AG08396 (cell line): ENCODE measurements at regions not wholly inside any gene's neighbourhood (a gene's known extent, or its start where the extent isn't known, plus 50 kb on each side); places are given as distances from the start of the nearest gene placed in this dataset.

Experiments
- DNase-seq: peaks from one replicate; pipeline ENCODE4 v3.0.0; 2012; ENCODE audit warnings: low spot score, mixed read lengths

DNA sequence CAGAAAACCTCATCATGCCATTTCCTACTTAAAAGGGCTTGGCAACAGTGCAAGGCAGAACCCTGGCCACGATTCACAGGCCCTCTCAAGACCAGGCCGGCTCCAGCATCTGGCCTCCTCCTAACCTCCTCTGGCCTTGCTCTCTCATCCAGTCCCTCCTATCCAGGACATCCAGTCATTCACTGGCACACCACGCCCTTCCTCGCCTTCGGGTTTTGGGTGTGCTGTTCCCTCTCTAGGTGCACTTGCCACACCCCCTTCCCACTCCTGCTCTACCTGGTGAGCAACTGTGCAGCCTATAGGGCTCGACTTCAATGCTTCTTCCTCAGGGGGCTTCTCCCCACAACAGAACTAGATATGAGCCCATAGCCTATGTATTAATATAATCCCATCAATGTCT lies 317.1 kb downstream of the ARRDC4 start:
- no peak for DNase-seq

DNA sequence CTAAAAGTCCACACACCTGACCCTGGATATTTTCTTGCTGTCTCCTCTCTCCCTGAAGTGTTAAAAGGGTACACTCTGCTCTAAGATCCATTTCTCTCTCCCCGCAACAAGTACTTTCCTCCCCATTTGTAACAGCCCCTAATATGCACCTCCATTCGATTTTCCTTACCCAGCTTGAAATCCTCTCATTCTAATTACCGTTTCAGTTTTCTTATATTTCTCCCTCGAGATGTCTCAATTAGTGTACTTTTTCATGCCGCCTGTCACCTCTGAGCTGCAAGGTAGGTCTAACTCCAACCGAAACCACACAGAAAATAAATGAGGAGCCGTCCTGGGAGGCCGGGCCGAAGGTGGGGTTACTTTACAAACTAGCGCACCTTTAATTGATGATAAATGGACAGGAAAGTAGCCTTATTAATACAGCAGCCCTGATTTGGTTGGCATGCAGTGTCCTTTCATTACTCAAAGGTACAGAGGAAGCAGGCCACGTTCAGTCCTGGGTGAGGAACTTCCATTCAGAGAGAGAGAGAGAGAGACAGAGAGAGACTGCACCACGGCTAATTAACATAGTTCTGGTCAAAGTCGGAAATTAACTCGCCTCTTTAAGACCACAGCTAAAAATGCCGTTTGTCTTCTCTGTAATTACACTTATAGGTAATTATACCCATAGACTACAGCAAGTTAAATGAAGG lies 319.9 kb downstream of the ARRDC4 start:
- no peak for DNase-seq

- no peak for DNase-seq
Measured at GRCh38 chr15:98281130-98281529, 320.6 kb downstream of the ARRDC4 start.

DNA sequence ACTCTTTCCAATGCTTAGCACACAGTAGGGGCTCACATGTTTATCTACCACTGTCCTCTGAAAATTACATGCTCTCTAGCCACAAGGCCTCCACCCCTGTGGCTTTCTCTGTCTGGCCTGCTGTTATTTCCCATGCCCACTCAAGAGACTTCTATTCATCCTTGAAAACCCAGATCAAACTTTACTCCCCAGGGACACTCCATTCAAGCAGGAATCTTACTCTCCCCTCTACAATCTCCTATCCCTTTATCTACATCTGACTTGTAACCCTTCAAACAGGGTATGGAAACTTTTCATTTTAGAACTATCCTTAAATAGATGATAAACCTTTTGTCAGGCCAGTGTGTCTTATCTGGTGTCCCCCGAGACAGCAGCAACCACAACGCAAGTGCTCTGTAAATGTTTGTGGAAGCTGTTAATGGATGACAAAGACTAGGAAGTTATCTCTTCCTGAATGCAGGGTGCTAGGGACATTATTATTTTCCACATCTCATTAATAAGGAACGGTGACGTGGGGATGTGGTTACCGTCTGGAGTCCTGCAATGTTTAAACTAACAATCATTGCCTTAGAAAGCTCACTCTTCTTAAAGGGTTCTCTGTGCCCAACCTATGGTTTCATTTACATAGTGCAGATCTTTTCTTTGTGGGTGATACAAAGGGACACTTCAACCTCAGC lies 322.3 kb downstream of the ARRDC4 start:
- no peak for DNase-seq

DNA sequence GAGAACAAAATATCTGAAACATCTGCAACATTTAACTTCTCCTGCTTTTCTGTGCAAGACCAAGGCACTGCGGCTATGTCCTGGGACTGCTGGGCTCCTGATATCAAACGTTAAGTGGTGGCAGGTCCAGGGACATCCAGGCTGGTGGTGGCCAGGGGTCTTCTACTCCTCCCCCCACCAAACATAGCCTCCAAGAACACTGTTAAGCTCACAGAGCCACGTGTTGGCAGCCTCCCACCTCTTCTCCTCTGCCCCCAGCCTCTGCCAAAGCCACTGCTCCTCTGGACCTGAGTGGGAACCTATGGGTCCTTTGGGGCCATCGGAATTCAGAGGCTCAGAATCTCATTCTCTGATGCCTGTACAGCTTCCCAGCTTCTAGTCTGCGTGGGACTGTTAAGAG lies 325.7 kb downstream of the ARRDC4 start:
- DNase-seq = no peak

GRCh38 chr15:98286831-98287230 lies 326.3 kb downstream of the ARRDC4 start:
- no peak for DNase-seq

DNA sequence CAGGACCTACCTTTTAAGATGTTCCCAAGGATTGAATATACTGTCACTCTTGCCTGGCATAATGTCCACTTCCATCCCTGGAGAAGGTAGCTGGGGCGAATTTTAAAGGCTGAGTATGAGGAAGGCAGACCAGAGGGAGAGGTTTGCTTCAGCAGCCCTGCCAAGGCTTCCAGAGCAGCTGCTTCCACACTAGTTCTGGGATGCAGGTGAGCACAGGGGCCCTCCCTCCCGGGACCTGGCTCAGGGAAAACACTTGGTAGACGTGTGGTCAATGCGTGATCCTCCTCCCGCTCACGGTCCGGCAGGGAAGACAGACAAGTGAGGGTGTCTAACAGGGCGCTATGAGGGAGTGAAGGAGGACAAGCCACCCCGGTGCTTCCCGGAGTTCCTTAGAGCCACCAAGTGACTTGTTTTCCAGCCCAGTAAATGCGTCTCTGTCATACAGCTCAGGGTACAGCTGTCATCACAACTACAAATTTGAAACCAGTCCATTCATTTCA lies 327.6 kb downstream of the ARRDC4 start:
- no peak for DNase-seq

DNA sequence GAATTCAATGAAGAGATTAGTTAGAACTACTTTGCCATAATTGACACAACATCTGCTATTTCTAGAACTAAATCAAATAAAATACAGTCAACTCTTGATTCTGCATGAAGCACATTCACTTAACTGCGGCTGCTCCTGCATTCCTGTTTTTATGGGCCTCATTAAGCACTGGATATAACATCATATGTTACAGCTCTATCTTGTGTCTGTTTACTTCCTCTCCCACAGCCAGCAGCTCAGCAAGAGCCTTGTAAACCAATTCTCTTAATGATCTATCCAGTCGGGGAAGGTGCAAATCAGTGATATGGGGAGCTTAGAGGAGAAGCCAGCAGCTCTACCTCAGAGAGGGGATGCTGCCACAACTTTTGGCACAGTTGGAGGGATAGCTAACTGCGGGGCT lies 329.2 kb downstream of the ARRDC4 start:
- no peak for DNase-seq

DNA sequence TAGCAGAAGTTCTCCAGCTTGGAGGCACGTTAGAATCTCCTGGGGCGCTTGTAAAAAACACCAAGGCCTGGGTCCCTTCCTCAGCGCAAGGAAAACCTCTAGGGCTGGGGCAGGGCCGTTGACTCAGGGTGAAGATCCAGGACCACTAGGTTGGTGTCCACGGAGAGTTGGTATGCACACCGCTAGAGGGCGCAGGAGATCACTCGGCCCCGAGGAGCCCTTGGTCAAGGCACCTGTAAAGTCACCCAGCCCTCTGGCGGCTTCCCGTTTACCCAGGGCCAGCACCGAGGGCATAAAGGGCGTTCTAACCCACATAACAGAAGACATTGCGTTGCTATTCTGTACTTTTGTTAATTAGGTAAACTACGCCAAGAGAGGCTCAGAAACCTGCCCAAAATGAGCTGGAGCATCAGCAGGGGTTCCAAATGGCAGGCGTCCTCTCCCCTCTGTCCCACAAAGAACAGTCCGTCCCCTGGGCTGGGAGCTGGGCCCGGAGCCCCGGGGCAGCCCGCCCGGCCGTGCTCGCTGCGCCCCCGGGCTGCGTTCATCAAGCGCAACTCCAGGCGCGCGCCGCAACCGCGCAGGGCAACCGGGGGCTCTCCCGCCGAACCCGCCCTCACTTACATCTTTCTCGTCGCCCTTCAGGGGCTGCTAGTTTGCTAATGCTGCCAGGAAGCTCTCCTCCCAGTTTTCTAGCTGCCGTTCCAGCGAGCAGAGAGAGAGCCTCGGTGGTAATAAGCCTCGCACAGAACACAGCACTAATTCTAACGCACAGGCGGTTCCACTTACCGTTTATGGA lies 332.1 kb downstream of the ARRDC4 start:
- peak; percentile 57 for DNase-seq

DNA sequence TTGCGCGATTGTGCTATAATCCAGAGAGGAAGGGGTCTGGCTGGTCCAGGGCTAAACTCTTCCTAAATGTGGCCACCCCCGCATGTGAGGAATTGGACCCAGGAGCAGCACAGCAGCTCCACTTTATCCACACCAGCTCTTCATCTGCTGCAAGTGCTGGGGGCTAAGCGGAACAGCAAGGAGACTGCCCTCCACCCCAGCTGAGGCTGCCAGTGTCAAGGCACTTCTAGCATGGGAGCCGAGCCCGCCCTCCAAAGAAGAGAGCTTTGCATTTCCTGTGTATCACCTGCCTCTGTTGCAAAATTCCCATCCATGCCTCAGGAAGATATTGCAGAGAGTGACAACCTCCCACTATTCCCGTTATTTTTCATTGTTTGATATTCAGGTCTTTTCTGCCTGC lies 333.6 kb downstream of the ARRDC4 start:
- DNase-seq = no peak

GRCh38 chr15:98295101-98295759 lies 334.7 kb downstream of the ARRDC4 start:
- DNase-seq = peak; percentile 63

- DNase-seq = no peak
Measured at GRCh38 chr15:98296653-98297052, 336.1 kb downstream of the ARRDC4 start.

DNA sequence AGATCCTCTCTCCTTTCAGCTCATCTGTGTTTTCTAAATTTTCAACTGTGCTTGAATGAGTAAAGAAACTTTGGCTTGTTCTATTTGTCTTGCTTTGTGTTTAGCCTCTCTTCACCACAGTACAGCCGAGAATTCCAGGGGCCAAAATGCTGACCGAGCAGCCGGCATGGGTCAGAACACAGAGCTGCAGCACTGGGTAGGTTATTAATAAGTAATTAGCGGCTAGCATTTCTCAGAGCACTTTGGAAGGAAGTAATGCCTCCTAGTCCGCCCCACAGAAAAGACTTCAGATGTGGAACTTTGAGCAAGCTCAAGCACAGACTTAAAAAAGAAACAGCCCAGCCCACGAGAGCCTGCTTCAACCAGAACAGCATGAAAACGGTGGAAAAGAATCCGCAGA lies 343.9 kb downstream of the ARRDC4 start:
- no peak for DNase-seq

DNA sequence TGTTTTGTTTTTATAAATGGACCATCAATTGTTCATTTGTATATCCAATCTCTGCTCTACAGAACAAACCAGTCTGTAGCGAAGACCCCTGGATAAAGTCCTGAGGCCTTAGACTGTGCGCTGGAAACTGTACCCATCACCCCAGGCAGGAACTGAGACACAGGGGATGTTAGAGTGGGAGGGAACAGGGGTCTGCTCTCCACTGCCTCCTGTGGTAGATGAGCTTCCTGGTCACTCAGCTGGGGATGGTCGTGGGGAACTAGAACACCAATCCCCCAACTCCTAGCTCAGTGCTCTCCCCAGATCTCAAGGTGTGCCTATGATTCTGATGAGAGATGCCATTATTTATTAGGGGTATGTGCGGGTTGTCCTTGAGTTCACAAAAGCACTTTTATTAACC lies 340.2 kb upstream of the IGF1R start:
- DNase-seq = no peak

GRCh38 chr15:98311566-98312188 lies 336.7 kb upstream of the IGF1R start:
- DNase-seq = peak; percentile 61

DNA sequence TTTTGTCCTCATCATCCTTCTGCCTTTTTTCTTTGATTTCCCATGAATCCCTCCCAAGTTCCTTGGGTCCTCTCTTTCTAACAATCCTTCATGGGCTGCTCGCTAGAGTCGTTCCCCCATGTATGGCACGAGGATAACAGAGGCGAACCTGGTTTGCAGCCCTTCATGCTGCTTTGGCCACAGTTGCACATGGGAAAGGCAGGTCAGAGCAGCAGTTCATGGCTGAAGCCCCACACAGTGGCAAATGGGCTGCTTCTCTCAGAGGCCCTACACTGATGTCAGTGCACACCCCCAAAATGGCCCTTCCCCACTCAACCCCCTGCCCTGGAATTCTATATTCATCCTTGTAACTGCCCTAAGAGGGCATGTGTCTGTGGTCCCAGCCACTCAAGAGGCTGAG lies 335.4 kb upstream of the IGF1R start:
- DNase-seq = no peak

DNA sequence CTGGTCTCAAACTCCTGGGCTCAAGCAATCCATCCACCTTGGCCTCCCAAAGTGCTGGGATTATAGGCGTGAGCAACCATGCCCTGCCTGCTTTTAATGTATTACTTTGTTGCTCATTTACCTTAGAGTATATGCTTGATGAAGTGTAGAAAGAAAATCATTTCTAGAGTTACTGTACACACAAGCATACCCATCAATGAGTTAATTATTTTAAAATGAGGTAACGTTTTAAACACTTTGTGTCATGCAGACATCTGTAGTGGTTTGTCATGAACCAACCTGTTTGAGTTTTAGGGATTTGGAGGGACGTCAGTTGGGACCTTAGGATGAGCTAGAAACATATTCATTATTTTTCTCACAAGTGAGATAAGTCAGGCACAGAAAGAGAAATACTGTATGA lies 332.4 kb upstream of the IGF1R start:
- DNase-seq = no peak

DNA sequence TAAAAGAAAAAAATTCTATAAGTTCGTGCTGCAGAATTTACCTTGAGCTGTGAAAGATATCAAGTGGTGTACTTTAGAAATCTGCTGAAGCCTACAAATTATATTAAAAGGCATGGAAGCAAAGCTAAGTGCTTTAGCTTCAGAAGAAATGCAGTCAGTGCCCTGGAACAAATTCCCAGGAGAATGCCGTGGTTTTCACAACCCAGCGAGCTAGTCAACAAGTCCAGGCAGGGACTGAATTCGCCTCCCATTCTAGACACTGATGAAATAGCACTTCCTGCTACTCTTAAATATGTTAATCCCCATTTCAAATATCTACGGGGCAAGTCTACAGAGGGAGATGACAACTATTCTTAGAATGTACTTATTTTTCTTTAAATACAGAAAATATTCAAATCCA lies 326.4 kb upstream of the IGF1R start:
- no peak for DNase-seq

DNA sequence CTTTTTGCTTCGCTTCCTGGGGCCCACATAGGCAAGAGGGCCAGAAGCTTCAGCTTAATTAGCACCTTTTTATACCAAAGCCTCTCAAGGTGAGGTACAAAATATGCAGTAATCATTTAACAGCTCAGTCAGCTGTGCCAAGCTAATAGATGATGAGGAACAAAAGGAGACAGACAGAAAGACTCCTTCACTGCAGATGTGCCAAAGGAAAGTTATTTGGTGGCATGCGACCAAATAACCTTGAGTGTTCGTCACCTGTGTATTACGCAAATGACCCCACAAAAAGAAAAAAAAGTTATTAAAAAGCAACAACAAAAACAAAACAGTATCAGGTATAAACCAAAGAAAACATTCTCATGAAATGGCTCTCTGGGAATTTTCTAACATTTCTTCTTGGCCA lies 325.8 kb upstream of the IGF1R start:
- no peak for DNase-seq

GRCh38 chr15:98324341-98324970 lies 323.9 kb upstream of the IGF1R start:
- no peak for DNase-seq

DNA sequence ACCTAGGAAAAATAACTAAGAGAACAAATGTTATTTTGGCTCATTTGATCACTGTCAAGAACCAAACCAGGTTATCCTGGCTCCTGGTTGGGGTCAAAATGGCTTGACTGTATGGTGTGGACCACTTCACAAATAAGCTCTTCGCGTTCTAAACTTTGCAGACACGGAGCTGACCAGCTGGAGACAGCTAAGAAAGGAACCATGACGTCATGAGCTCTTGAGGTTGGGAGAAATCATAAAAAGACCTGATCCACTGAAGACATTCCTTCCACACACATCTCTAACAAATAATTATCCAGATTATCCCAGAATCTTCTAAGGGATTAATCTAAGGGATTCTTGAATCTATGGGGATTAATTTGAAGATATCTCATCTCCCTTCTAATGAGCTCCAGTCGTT lies 321.5 kb upstream of the IGF1R start:
- DNase-seq = no peak

DNA sequence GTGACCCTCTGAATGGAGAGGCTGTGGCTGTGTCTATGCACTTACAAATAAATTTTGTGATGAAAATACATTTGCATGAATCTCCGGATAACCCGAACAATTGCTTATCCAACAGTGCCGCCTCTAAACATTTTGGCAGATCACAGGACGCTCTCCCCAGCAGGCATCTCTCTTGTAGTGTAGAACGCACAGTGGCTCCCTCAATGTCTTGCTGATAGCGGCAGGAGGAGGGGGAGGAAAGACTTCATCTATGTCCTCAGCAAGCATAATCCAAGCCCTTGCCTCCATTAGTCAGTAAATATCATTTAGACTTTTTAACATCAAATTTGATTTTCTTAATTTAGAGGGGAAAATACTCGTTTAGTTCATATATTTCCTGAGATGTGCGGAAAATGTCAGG lies 318.1 kb upstream of the IGF1R start:
- DNase-seq = no peak
